MCF 10A (cell line): ENCODE measurements at regions not wholly inside any gene's neighbourhood (a gene's known extent, or its start where the extent isn't known, plus 50 kb on each side); places are given as distances from the start of the nearest gene placed in this dataset.

Experiments
- BruUV-seq: library from RNA; stranded (reverse); fragments of 400-500 nt; replicated peaks from 2 replicates; lab custom pipeline; 2021; lab: Mats Ljungman, UMichigan
- CTCF ChIA-PET: fragments of 300-600 bp; sonication (Branson Sonifier 250); formaldehyde crosslinking; extraction: SDS; loops from one replicate; lab custom pipeline; 2021; ENCODE audit warnings: antibody characterized with exemption, inconsistent platforms; lab: Yijun Ruan, JAX
- POLR2A ChIA-PET: fragments of 300-600, 350-650 bp; sonication (Branson Sonifier 250); formaldehyde crosslinking; extraction: SDS; loops from one replicate; lab custom pipeline; 2020; ENCODE audit warnings: antibody characterized with exemption, inconsistent platforms; lab: Yijun Ruan, JAX
- DNase-seq: peaks from one replicate; pipeline ENCODE4 v3.0.0-alpha.2; 2018; ENCODE audit not compliant: unreplicated experiment
- H3K27ac Mint-ChIP-seq: one replicate; pipeline ENCODE4 v1.8.0; 2022; ENCODE audit warnings: mild to moderate bottlenecking, low read depth, mixed read lengths; ENCODE audit not compliant: unreplicated experiment
- H3K27me3 Mint-ChIP-seq: one replicate; pipeline ENCODE4 v1.8.0; 2022; ENCODE audit warnings: mixed read lengths; ENCODE audit not compliant: insufficient read depth, unreplicated experiment
- H3K36me3 Mint-ChIP-seq: one replicate; pipeline ENCODE4 v1.8.0; 2022; ENCODE audit warnings: mild to moderate bottlenecking, moderate library complexity, mixed read lengths; ENCODE audit not compliant: insufficient read depth, unreplicated experiment
- H3K4me1 Mint-ChIP-seq: one replicate; pipeline ENCODE4 v1.8.0; 2022; ENCODE audit warnings: mixed read lengths; ENCODE audit not compliant: insufficient read depth, unreplicated experiment
- H3K4me3 Mint-ChIP-seq: one replicate; pipeline ENCODE4 v1.8.0; 2022; ENCODE audit warnings: mild to moderate bottlenecking, moderate library complexity, mixed read lengths; ENCODE audit not compliant: unreplicated experiment
- H3K9me3 Mint-ChIP-seq: one replicate; pipeline ENCODE4 v1.8.0; 2022; ENCODE audit warnings: mixed read lengths; ENCODE audit not compliant: unreplicated experiment
- intact Hi-C: fragments of 100-400 bp; cut with micrococcal nuclease; formaldehyde crosslinking; loops from 2 replicates; pipeline ENCODE4 v1.14.1; 2022
- TF ChIP-seq, protein P1 (sequence below): fragments of 200-600 bp; IDR thresholded peaks from one replicate; pipeline ENCODE4 v1.8.0; 2022; ENCODE audit warnings: antibody characterized with exemption, mild to moderate bottlenecking; ENCODE audit not compliant: unreplicated experiment

DNA sequence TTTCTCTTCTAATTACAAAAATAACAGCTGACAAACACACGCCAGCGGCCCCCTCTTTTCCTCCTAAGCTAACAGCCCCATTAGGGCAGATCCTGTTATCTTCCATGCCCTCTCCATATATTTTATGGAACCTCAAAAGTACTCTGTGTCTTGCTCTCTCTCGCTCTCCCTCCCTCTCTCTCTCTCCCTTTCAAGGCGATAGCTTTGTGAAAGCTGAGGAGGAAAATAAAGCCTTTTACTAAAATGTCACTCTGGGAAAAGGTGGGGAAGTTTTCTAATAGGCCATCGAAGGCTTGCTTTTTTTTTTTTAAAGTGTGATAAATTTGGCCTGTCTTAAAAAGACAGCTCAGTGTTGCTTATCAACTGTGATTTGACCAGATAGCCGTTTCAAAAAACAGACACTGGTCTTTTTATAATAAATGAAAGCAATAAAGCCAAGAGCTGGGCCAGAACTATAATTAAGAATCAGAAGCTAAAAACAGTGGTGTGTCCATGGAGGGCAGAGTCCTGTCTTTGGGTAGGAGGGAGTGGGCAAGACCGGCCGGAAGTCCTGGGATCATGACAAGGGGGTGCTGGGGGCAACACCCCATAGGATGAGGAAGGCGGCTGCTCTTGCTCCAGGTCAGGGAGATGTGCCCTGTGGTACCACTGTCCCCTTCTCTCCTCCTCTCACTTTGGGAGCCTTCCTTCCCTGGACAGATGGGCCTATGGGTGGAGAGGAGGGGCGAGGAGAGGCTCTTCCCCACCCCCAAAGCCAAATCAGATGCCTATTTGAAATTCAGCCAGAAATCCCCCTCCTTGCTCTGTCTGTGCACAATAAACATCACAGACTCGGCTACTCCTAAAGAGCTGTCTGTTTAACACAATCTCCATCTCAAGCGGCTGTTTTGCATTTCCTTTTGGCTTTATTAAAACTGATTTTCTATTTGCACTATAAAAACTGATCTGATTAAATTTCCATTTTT lies 267.2 kb downstream of the BUD13 start:
- CTCF ChIA-PET, result interaction anchor here (0.6 kb wide), 2 partner anchors 14 to 52 kb away, joined by 4 read pairs; no protein-coding TSS in a partner anchor
- no peak for DNase-seq
- Mint-ChIP-seq H3K27me3 (peaks cover 89% of the 10 kb centered on the region), H3K36me3 (no peaks in the 10 kb centered on the region), H3K4me3 (no peak overlapping the region), H3K9me3 (no peaks in the 10 kb centered on the region), H3K27ac (no peak overlapping the region), H3K4me1 (no peaks in the 10 kb centered on the region)
- POLR2A ChIA-PET, result no interaction called here
- no TSS peak for BruUV-seq
- intact Hi-C loops, result no loop called here
- TF ChIP-seq, protein P1, sequence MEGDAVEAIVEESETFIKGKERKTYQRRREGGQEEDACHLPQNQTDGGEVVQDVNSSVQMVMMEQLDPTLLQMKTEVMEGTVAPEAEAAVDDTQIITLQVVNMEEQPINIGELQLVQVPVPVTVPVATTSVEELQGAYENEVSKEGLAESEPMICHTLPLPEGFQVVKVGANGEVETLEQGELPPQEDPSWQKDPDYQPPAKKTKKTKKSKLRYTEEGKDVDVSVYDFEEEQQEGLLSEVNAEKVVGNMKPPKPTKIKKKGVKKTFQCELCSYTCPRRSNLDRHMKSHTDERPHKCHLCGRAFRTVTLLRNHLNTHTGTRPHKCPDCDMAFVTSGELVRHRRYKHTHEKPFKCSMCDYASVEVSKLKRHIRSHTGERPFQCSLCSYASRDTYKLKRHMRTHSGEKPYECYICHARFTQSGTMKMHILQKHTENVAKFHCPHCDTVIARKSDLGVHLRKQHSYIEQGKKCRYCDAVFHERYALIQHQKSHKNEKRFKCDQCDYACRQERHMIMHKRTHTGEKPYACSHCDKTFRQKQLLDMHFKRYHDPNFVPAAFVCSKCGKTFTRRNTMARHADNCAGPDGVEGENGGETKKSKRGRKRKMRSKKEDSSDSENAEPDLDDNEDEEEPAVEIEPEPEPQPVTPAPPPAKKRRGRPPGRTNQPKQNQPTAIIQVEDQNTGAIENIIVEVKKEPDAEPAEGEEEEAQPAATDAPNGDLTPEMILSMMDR, result no peak

DNA sequence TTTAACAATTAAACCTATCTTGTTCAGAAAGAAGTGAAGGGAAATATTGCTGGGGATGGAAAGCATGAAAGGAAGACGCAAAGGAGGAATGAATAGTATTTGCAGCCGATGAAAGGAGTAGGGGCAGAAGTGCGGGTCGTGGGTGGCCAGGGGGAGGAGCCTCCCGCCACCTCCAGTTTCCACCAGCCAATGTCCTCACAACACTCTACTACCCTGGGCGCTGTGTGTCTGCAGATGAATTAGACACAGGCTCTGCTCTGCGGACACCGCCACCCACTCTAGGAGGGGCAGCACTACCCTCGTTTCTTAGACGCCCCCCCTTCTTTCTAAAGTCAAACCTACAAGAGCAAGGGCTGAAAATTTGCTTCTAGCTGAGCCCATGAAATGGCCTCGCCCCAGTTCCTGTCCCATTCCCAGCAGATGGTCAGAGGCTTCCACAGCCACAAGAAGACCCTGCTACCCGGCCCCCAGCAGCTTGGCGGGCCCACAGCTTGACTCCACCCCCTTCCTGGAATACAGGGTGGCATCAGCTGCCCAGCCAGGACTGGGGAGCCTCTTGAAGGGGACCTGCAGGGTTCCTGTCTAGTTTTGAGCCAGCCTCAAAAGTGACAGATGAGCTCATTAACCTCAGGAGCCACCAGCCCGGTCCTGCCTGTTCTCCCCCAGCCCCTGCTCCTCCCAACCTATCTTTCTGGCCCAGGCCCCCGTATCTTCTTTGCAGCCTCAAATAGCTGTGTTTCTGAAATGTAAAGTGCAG lies 268.1 kb downstream of the BUD13 start:
- Mint-ChIP-seq H3K4me3 (no peak overlapping the region), H3K9me3 (no peaks in the 10 kb centered on the region), H3K27me3 (peaks cover 81% of the 10 kb centered on the region), H3K36me3 (no peaks in the 10 kb centered on the region), H3K27ac (no peak overlapping the region), H3K4me1 (no peaks in the 10 kb centered on the region)
- intact Hi-C loops, result no loop called here
- DNase-seq, result no peak
- ChIA-PET CTCF (interaction anchor here (0.5 to 1.1 kb wide), 3 partner anchors 52 to 1365 kb away, joined by 3 to 4 read pairs (median 3); no protein-coding TSS in a partner anchor), POLR2A (no interaction called here)
- BruUV-seq, result no TSS peak
- TF ChIP-seq, protein P1, result no peak

DNA sequence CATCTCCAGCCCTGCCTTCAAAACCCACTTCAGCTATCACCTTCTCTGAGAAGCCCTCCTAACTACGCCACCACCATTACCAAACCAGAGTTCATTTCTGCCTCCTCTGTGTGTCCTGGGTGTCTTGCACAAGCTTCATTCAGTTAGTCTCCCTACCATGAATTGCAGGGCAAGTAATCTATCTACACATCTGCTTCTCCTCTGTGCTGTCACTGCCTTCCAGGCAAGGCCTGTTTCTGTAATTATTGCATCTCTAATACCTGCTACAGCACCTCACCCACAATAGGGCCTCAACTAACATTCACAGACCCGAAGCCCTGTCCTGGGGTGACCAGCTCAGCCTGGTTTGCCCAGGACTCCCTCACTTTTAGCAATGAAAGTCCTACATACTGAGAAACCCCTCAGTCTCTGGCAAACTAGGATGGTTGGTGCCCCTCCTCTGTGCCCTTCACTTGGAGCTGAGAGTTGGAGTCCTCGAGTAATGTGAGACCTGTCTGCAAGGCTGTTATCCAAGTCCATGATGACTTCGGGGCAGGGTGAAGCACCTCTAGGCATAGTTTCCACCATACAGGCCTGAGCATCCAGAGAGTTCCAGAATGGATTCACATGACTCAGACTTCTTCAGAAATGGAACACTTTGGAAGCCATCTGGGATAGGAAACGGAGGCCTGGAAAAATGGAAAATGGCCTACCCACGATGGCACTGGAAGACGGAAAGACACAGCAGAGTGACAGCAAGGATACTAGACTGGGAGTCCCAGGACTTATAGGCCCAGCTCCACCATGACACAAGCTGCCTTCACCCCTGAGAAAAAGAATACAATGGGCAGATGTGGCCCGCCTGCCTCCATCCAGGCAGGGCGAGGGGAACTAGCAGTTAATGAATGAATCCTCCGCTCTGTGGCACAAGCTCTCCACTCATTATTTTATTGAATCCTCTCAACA lies 269.3 kb downstream of the BUD13 start:
- POLR2A ChIA-PET, result no interaction called here
- H3K27ac Mint-ChIP-seq, result no peak overlapping the region
- CTCF ChIA-PET, result interaction anchor here (1.1 kb wide), 1 partner anchor 108 kb away, joined by 3 read pairs; no protein-coding TSS in a partner anchor

More for the DNA sequence above, 269.3 kb downstream of the BUD13 start:
- Mint-ChIP-seq H3K27me3 (peaks cover 68% of the 10 kb centered on the region), H3K36me3 (no peaks in the 10 kb centered on the region), H3K4me3 (no peak overlapping the region), H3K4me1 (no peaks in the 10 kb centered on the region), H3K9me3 (no peaks in the 10 kb centered on the region)
- intact Hi-C loops, result no loop called here
- DNase-seq, result no peak
- BruUV-seq, result no TSS peak
- TF ChIP-seq, protein P1, result no peak
